HFFc6 (cell line): ENCODE measurements at regions not wholly inside any gene's neighbourhood (a gene's known extent, or its start where the extent isn't known, plus 50 kb on each side); places are given as distances from the start of the nearest gene placed in this dataset.
A peak's percentile ranks its signal among the peaks of the same experiment; 100 is the strongest.

Source experiments
- DNase-seq: peaks from one replicate; pipeline ENCODE4 v3.0.0-alpha.2; 2018
- H3K27ac Mint-ChIP-seq: 2 replicates; pipeline ENCODE4 v1.8.0; 2020; ENCODE audit warnings: mild to moderate bottlenecking, mixed read lengths
- H3K27me3 Mint-ChIP-seq: 2 replicates; pipeline ENCODE4 v1.8.0; 2021; ENCODE audit warnings: mild to moderate bottlenecking, moderate library complexity, mixed read lengths; ENCODE audit not compliant: insufficient read depth
- H3K36me3 Mint-ChIP-seq: 2 replicates; pipeline ENCODE4 v1.8.0; 2021; ENCODE audit warnings: low read depth, mixed read lengths
- H3K4me1 Mint-ChIP-seq: 2 replicates; pipeline ENCODE4 v1.8.0; 2020; ENCODE audit warnings: low read depth, mixed read lengths
- H3K4me3 Mint-ChIP-seq: 2 replicates; pipeline ENCODE4 v1.8.0; 2020; ENCODE audit warnings: mild to moderate bottlenecking, moderate library complexity, mixed read lengths
- H3K9me3 Mint-ChIP-seq: 2 replicates; pipeline ENCODE4 v1.8.0; 2020; ENCODE audit warnings: mild to moderate bottlenecking, mixed read lengths
- CTCF ChIP-seq: fragments of 200-600 bp; sonication (generic); IDR thresholded peaks from 2 replicates; pipeline ENCODE4 v1.5.0; 2021; ENCODE audit warnings: antibody characterized with exemption, mild to moderate bottlenecking

GRCh38 chr13:73240193-73240592 lies 181.4 kb downstream of the KLF5 start:
- H3K27ac Mint-ChIP-seq, result no peak overlapping the region
- no peak for TF ChIP-seq CTCF
- H3K4me1 Mint-ChIP-seq, result peaks cover 10% of the 10 kb centered on the region; the same call in 1 of the 2 replicates
- no peaks in the 10 kb centered on the region for H3K9me3 Mint-ChIP-seq
- DNase-seq, result no peak
- H3K36me3 Mint-ChIP-seq, result no peaks in the 10 kb centered on the region
- H3K27me3 Mint-ChIP-seq, result no peaks in the 10 kb centered on the region; the same call in 1 of the 2 replicates
- H3K4me3 Mint-ChIP-seq, result no peak overlapping the region

- Mint-ChIP-seq H3K27ac (no peak overlapping the region), H3K9me3 (no peaks in the 10 kb centered on the region), H3K4me1 (peaks cover 34% of the 10 kb centered on the region), H3K4me3 (no peak overlapping the region), H3K36me3 (no peaks in the 10 kb centered on the region), H3K27me3 (no peaks in the 10 kb centered on the region; the same call in 1 of the 2 replicates)
- TF ChIP-seq CTCF, result no peak
- DNase-seq, result no peak
Measured at GRCh38 chr13:73235385-73235784, 176.6 kb downstream of the KLF5 start.

GRCh38 chr13:73231471-73231870 lies 172.7 kb downstream of the KLF5 start:
- Mint-ChIP-seq H3K27ac (no peak overlapping the region), H3K36me3 (no peaks in the 10 kb centered on the region), H3K27me3 (no peaks in the 10 kb centered on the region; the same call in 1 of the 2 replicates), H3K4me1 (peaks cover 53% of the 10 kb centered on the region), H3K9me3 (no peaks in the 10 kb centered on the region), H3K4me3 (no peak overlapping the region)
- no peak for TF ChIP-seq CTCF
- DNase-seq, result no peak

- Mint-ChIP-seq H3K9me3 (no peaks in the 10 kb centered on the region), H3K27ac (no peak overlapping the region), H3K4me1 (peaks cover 55% of the 10 kb centered on the region), H3K27me3 (no peaks in the 10 kb centered on the region; the same call in 1 of the 2 replicates), H3K4me3 (no peak overlapping the region), H3K36me3 (no peaks in the 10 kb centered on the region)
- DNase-seq, result no peak
- no peak for TF ChIP-seq CTCF
Measured at GRCh38 chr13:73230716-73231115, 171.9 kb downstream of the KLF5 start.

GRCh38 chr13:73228546-73228945 lies 169.7 kb downstream of the KLF5 start:
- H3K4me3 Mint-ChIP-seq, result no peak overlapping the region
- no peaks in the 10 kb centered on the region for H3K27me3 Mint-ChIP-seq
- H3K36me3 Mint-ChIP-seq, result no peaks in the 10 kb centered on the region
- no peaks in the 10 kb centered on the region for H3K9me3 Mint-ChIP-seq
- H3K27ac Mint-ChIP-seq, result no peak overlapping the region
- H3K4me1 Mint-ChIP-seq, result peaks cover 52% of the 10 kb centered on the region
- DNase-seq, result peak; percentile 34
- TF ChIP-seq CTCF, result peak; percentile 64

GRCh38 chr13:73225990-73226389 lies 167.2 kb downstream of the KLF5 start:
- no peak for TF ChIP-seq CTCF
- Mint-ChIP-seq H3K36me3 (no peaks in the 10 kb centered on the region), H3K9me3 (no peaks in the 10 kb centered on the region), H3K27me3 (no peaks in the 10 kb centered on the region), H3K4me1 (peaks cover 58% of the 10 kb centered on the region), H3K4me3 (no peak overlapping the region), H3K27ac (no peak overlapping the region)
- no peak for DNase-seq
